H1 (cell line): ENCODE measurements at regions not wholly inside any gene's neighbourhood (a gene's known extent, or its start where the extent isn't known, plus 50 kb on each side); places are given as distances from the start of the nearest gene placed in this dataset.

ENCODE experiments used
- CTCF ChIP-seq, 3 experiments: IDR thresholded peaks; 1 replicate in 2 of 3; 2 replicates in 1 of 3; pipeline versions ENCODE4 v1.5.1 to v1.6.1; 2011; ENCODE audit warnings: low read length in 3 of 3, mild to moderate bottlenecking in 3 of 3, inconsistent platforms in 2 of 3, low read depth in 1 of 3, moderate library complexity in 1 of 3; ENCODE audit not compliant: insufficient read depth in 1 of 3; ENCODE audit errors: control extremely low read depth in 1 of 3
- POLR2A ChIP-seq, 2 experiments: IDR thresholded peaks; 1 replicate in 1 of 2; 2 replicates in 1 of 2; pipeline ENCODE4 v1.6.1; 2011; ENCODE audit warnings: low read depth in 2 of 2, low read length in 2 of 2, mild to moderate bottlenecking in 2 of 2; ENCODE audit errors: control extremely low read depth in 1 of 2
- RAD21 ChIP-seq, 2 experiments: IDR thresholded peaks in 1 of 2; conservative IDR thresholded peaks in 1 of 2; 2 replicates each; pipeline ENCODE4 v1.6.1; 2011; ENCODE audit warnings: low read depth in 2 of 2, low read length in 2 of 2, improper control_type of control experiment in 1 of 2, inconsistent platforms in 1 of 2, mild to moderate bottlenecking in 1 of 2, moderate library complexity in 1 of 2

- no peak for TF ChIP-seq RAD21 (IDR thresholded peaks at IDR 0.05 in 1 of 2, conservative IDR thresholded peaks at IDR 0.05 in 1 of 2; ENCODE audit: low read depth in 2 of 2, low read length in 2 of 2)
- no peak for TF ChIP-seq POLR2A (IDR thresholded peaks at IDR 0.05; ENCODE audit: control extremely low read depth in 1 of 2, low read depth in 2 of 2, low read length in 2 of 2)
- no peak for TF ChIP-seq CTCF (IDR thresholded peaks at IDR 0.05; ENCODE audit: control extremely low read depth in 1 of 3, insufficient read depth in 1 of 3, low read depth in 1 of 3, low read length in 3 of 3)
Observed at GRCh38 chr3:34075975-34076374, 277.5 kb downstream of the PDCD6IP start.
